Trophoblast cell (in vitro differentiated cells and primary cell): ENCODE measurements at regions not wholly inside any gene's neighbourhood (a gene's known extent, or its start where the extent isn't known, plus 50 kb on each side); places are given as distances from the start of the nearest gene placed in this dataset.

Source experiments
- DNase-seq, 2 donors: peaks; one replicate each; pipeline ENCODE4 v3.0.0-alpha.2; 2016
- H2AFZ ChIP-seq: 2 replicates; pipeline ENCODE4 v1.6.1; 2013; ENCODE audit warnings: low read length, moderate library complexity, mild to moderate bottlenecking; ENCODE audit not compliant: insufficient read depth, poor library complexity
- H2AK5ac ChIP-seq: 2 replicates; pipeline ENCODE4 v1.6.1; 2013; ENCODE audit warnings: mild to moderate bottlenecking, low read length
- H2BK120ac ChIP-seq: 2 replicates; pipeline ENCODE4 v1.6.1; 2013; ENCODE audit warnings: low read length, mild to moderate bottlenecking, moderate library complexity; ENCODE audit not compliant: insufficient read depth, poor library complexity
- H2BK12ac ChIP-seq: 2 replicates; pipeline ENCODE4 v1.6.1; 2013; ENCODE audit warnings: mild to moderate bottlenecking, low read length, moderate library complexity
- H2BK5ac ChIP-seq: 2 replicates; pipeline ENCODE4 v1.6.1; 2013; ENCODE audit warnings: low read length, low read depth, moderate library complexity, mild to moderate bottlenecking; ENCODE audit not compliant: poor library complexity
- H3K14ac ChIP-seq: 2 replicates; pipeline ENCODE4 v1.6.1; 2013; ENCODE audit warnings: mild to moderate bottlenecking, low read length
- H3K18ac ChIP-seq: 2 replicates; pipeline ENCODE4 v1.6.1; 2013; ENCODE audit warnings: mild to moderate bottlenecking, low read length
- H3K23ac ChIP-seq: 2 replicates; pipeline ENCODE4 v1.6.1; 2013; ENCODE audit warnings: low read length
- H3K27ac ChIP-seq: 2 replicates; pipeline ENCODE4 v1.5.1; 2013; ENCODE audit warnings: low read depth, mild to moderate bottlenecking, inconsistent platforms, low read length, moderate library complexity
- H3K27me3 ChIP-seq: 2 replicates; pipeline ENCODE4 v1.6.1; 2013; ENCODE audit warnings: inconsistent platforms, mild to moderate bottlenecking, low read length, moderate library complexity; ENCODE audit not compliant: insufficient read depth
- H3K36me3 ChIP-seq, 2 experiments: 1 replicate in 1 of 2; 2 replicates in 1 of 2; pipeline ENCODE4 v1.6.1; 2013; ENCODE audit warnings: low read length in 2 of 2, mild to moderate bottlenecking in 2 of 2, moderate library complexity in 1 of 2; ENCODE audit not compliant: insufficient read depth in 2 of 2, control insufficient read depth in 1 of 2
- H3K4ac ChIP-seq: 2 replicates; pipeline ENCODE4 v1.6.1; 2013; ENCODE audit warnings: low read depth, mild to moderate bottlenecking, low read length, moderate library complexity
- H3K4me1 ChIP-seq, 2 experiments: 1 replicate in 1 of 2; 2 replicates in 1 of 2; pipeline ENCODE4 v1.6.1; 2013; ENCODE audit warnings: low read length in 2 of 2, mild to moderate bottlenecking in 2 of 2, moderate library complexity in 1 of 2; ENCODE audit not compliant: insufficient read depth in 2 of 2, control insufficient read depth in 1 of 2
- H3K4me2 ChIP-seq: 2 replicates; pipeline ENCODE4 v1.6.1; 2013; ENCODE audit warnings: inconsistent platforms, mild to moderate bottlenecking, low read length, moderate library complexity
- H3K4me3 ChIP-seq: 2 replicates; pipeline ENCODE4 v1.5.1; 2013; ENCODE audit warnings: mild to moderate bottlenecking, low read depth, low read length, inconsistent platforms
- H3K79me1 ChIP-seq: one replicate; pipeline ENCODE4 v1.6.1; 2013; ENCODE audit warnings: low read length
- H3K79me2 ChIP-seq: 2 replicates; pipeline ENCODE4 v1.6.1; 2013; ENCODE audit warnings: low read length, mild to moderate bottlenecking; ENCODE audit not compliant: control insufficient read depth, insufficient read depth, poor library complexity
- H3K9ac ChIP-seq: 2 replicates; pipeline ENCODE4 v1.6.1; 2013; ENCODE audit warnings: mild to moderate bottlenecking, low read length
- H3K9me3 ChIP-seq: 2 replicates; pipeline ENCODE4 v1.6.1; 2013; ENCODE audit warnings: low read depth, mild to moderate bottlenecking, control low read depth, inconsistent platforms, low read length; ENCODE audit not compliant: insufficient read depth
- H4K12ac ChIP-seq: 2 replicates; pipeline ENCODE4 v1.6.1; 2013; ENCODE audit warnings: low read depth, mild to moderate bottlenecking, low read length, moderate library complexity
- H4K8ac ChIP-seq: 2 replicates; pipeline ENCODE4 v1.6.1; 2013; ENCODE audit warnings: low read depth, mild to moderate bottlenecking, low read length, moderate library complexity
- H4K91ac ChIP-seq: one replicate; pipeline ENCODE4 v1.6.1; 2013; ENCODE audit warnings: low read depth, mild to moderate bottlenecking, low read length, moderate library complexity
- WGBS: extraction: QIAGEN DNeasy Blood & Tissue Kit; methylation state at CpG from one replicate; pipeline ENCODE4 v1.1.7; 2013; ENCODE audit warnings: missing lambda C conversion rate; ENCODE audit not compliant: insufficient read length, insufficient coverage; ENCODE audit errors: extremely low coverage; 5-methylcytosine and 5-hydroxymethylcytosine counted together

GRCh38 chr2:118675531-118675930 lies 171.9 kb downstream of the EN1 start:
- no peak for DNase-seq
- Histone ChIP-seq H3K79me2 (no peaks in the 10 kb centered on the region), H2AFZ (no peak overlapping the region)

GRCh38 chr2:118672571-118673158 lies 174.8 kb downstream of the EN1 start:
- DNase-seq: no peak
- H3K18ac ChIP-seq: no peak overlapping the region
- no peak overlapping the region for H4K8ac ChIP-seq
- H3K27ac ChIP-seq: no peak overlapping the region
- H3K4ac ChIP-seq: no peak overlapping the region
- H3K27me3 ChIP-seq: no peaks in the 10 kb centered on the region
- H2BK5ac ChIP-seq: no peak overlapping the region
- no peak overlapping the region for H4K12ac ChIP-seq
- no CpG with 5 or more reads among the region's 3 CpGs for WGBS
- no peak overlapping the region for H2AK5ac ChIP-seq
- no peak overlapping the region for H3K4me3 ChIP-seq
- no peak overlapping the region for H3K4me2 ChIP-seq
- H3K36me3 ChIP-seq: no peaks in the 10 kb centered on the region
- no peak overlapping the region for H4K91ac ChIP-seq
- H3K9me3 ChIP-seq: no peaks in the 10 kb centered on the region
- no peak overlapping the region for H3K23ac ChIP-seq
- no peak overlapping the region for H2BK12ac ChIP-seq
- no peak overlapping the region for H3K14ac ChIP-seq
- H3K79me1 ChIP-seq: no peaks in the 10 kb centered on the region
- peaks cover 2 to 6% of the 10 kb centered on the region in 2 experiments for H3K4me1 ChIP-seq
- H2BK120ac ChIP-seq: no peak overlapping the region
- no peaks in the 10 kb centered on the region for H3K79me2 ChIP-seq
- no peak overlapping the region for H3K9ac ChIP-seq
- H2AFZ ChIP-seq: no peak overlapping the region

More at GRCh38 chr2:118675531-118675930, 171.9 kb downstream of the EN1 start:
- Histone ChIP-seq H3K23ac (no peak overlapping the region), H4K8ac (no peak overlapping the region), H2BK5ac (no peak overlapping the region), H4K91ac (no peak overlapping the region), H3K9me3 (no peaks in the 10 kb centered on the region), H3K4ac (no peak overlapping the region), H3K4me3 (no peak overlapping the region), H3K27me3 (no peaks in the 10 kb centered on the region), H4K12ac (no peak overlapping the region), H3K18ac (no peak overlapping the region), H2AK5ac (no peak overlapping the region), H3K9ac (no peak overlapping the region), H3K36me3 (no peaks in the 10 kb centered on the region), H3K4me1 (peaks cover 0 to 6% of the 10 kb centered on the region in 2 experiments), H3K27ac (no peak overlapping the region), H3K79me1 (no peaks in the 10 kb centered on the region), H3K14ac (no peak overlapping the region), H2BK120ac (no peak overlapping the region), H3K4me2 (no peak overlapping the region), H2BK12ac (no peak overlapping the region)

GRCh38 chr2:118671701-118672454 lies 175.6 kb downstream of the EN1 start:
- Histone ChIP-seq H4K91ac (no peak overlapping the region), H4K8ac (no peak overlapping the region), H2BK12ac (no peak overlapping the region), H4K12ac (no peak overlapping the region), H2AFZ (no peak overlapping the region), H3K27me3 (no peaks in the 10 kb centered on the region), H3K27ac (no peak overlapping the region), H3K4me2 (no peak overlapping the region), H2AK5ac (no peak overlapping the region), H2BK5ac (no peak overlapping the region), H3K36me3 (no peaks in the 10 kb centered on the region), H3K14ac (no peak overlapping the region), H3K4ac (no peak overlapping the region), H3K9ac (no peak overlapping the region), H3K4me3 (no peak overlapping the region), H3K79me1 (no peaks in the 10 kb centered on the region), H3K18ac (no peak overlapping the region), H3K79me2 (no peaks in the 10 kb centered on the region), H3K23ac (no peak overlapping the region), H3K4me1 (peaks cover 2 to 6% of the 10 kb centered on the region in 2 experiments), H2BK120ac (no peak overlapping the region), H3K9me3 (no peaks in the 10 kb centered on the region)
- no CpG with 5 or more reads among the region's 5 CpGs for WGBS
- no peak for DNase-seq

GRCh38 chr2:118670838-118671237 lies 176.6 kb downstream of the EN1 start:
- H3K4me3 ChIP-seq: no peak overlapping the region
- H3K79me2 ChIP-seq: no peaks in the 10 kb centered on the region
- no peak overlapping the region for H3K4me2 ChIP-seq
- H3K27ac ChIP-seq: no peak overlapping the region
- no peaks in the 10 kb centered on the region for H3K36me3 ChIP-seq
- no peak overlapping the region for H3K9ac ChIP-seq
- H2AFZ ChIP-seq: no peak overlapping the region
- H4K8ac ChIP-seq: no peak overlapping the region
- no peak overlapping the region for H3K23ac ChIP-seq
- no peak overlapping the region for H3K14ac ChIP-seq
- H3K79me1 ChIP-seq: no peaks in the 10 kb centered on the region
- no peak overlapping the region for H3K18ac ChIP-seq
- peaks cover 2 to 6% of the 10 kb centered on the region in 2 experiments for H3K4me1 ChIP-seq
- H3K9me3 ChIP-seq: no peaks in the 10 kb centered on the region
- WGBS: no CpG with 5 or more reads among the region's 6 CpGs
- H4K91ac ChIP-seq: no peak overlapping the region
- H3K4ac ChIP-seq: no peak overlapping the region
- no peak overlapping the region for H2BK12ac ChIP-seq
- H2BK5ac ChIP-seq: no peak overlapping the region
- H2BK120ac ChIP-seq: no peak overlapping the region
- no peak overlapping the region for H4K12ac ChIP-seq
- DNase-seq: no peak
- H2AK5ac ChIP-seq: no peak overlapping the region
- no peaks in the 10 kb centered on the region for H3K27me3 ChIP-seq
